Parathyroid adenoma (tissue), 2 donors: ENCODE measurements at regions not wholly inside any gene's neighbourhood (a gene's known extent, or its start where the extent isn't known, plus 50 kb on each side); places are given as distances from the start of the nearest gene placed in this dataset.

Source experiments
- H2AFZ ChIP-seq: fragments of 300-600 bp; sonication (generic); one replicate; pipeline ENCODE4 v1.7.0; 2017; ENCODE audit warnings: antibody characterized with exemption, mild to moderate bottlenecking
- H3K27ac ChIP-seq: fragments of 300-600 bp; sonication (generic); one replicate; pipeline ENCODE4 v1.7.0; 2017
- H3K27me3 ChIP-seq: fragments of 300-600 bp; sonication (generic); one replicate; pipeline ENCODE4 v1.7.0; 2017; ENCODE audit warnings: low read length; ENCODE audit not compliant: control insufficient read depth, insufficient read depth
- H3K36me3 ChIP-seq: fragments of 300-600 bp; sonication (generic); one replicate; pipeline ENCODE4 v1.7.0; 2017; ENCODE audit warnings: low read length; ENCODE audit not compliant: control insufficient read depth, insufficient read depth
- H3K4me1 ChIP-seq: fragments of 300-600 bp; sonication (generic); one replicate; pipeline ENCODE4 v1.7.0; 2017; ENCODE audit warnings: control low read depth
- H3K4me2 ChIP-seq: fragments of 300-600 bp; sonication (generic); one replicate; pipeline ENCODE4 v1.7.0; 2017; ENCODE audit warnings: low read length
- H3K4me3 ChIP-seq: fragments of 300-600 bp; sonication (generic); one replicate; pipeline ENCODE4 v1.7.0; 2017; ENCODE audit warnings: low read depth, low read length
- H3K79me2 ChIP-seq: fragments of 300-600 bp; sonication (generic); one replicate; pipeline ENCODE4 v1.7.0; 2017; ENCODE audit warnings: control low read depth
- H3K9ac ChIP-seq: fragments of 300-600 bp; sonication (generic); one replicate; pipeline ENCODE4 v1.7.0; 2017; ENCODE audit warnings: mild to moderate bottlenecking
- H3K9me3 ChIP-seq: fragments of 300-600 bp; sonication (generic); one replicate; pipeline ENCODE4 v1.7.0; 2017; ENCODE audit warnings: low read length; ENCODE audit not compliant: control insufficient read depth
- TF ChIP-seq, protein P1 (sequence below): fragments of 300-600 bp; sonication (generic); IDR thresholded peaks from one replicate; pipeline ENCODE4 v1.7.0; 2017; ENCODE audit warnings: antibody characterized with exemption, mild to moderate bottlenecking
- donor health status: primary hyperparathyroidism.

DNA sequence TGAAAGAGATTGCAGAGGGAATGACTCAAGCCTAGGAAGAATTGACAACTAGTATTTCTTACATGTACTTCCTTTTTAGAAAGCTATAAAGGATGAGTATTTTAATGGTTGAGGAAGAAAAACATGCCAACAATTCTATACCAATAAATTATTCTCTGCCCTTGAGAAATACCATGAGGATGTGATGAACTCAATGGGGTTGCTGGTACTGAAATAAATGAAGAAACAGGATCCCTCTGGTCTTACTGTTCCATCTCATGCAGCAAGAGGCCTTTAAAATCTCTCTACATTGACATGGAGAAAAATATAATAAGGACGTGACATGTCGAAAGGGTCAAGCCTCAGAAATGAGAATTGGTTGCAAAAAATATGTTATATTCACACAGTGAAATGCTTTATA lies 477.3 kb downstream of the GABRG2 start:
- TF ChIP-seq, protein P1, sequence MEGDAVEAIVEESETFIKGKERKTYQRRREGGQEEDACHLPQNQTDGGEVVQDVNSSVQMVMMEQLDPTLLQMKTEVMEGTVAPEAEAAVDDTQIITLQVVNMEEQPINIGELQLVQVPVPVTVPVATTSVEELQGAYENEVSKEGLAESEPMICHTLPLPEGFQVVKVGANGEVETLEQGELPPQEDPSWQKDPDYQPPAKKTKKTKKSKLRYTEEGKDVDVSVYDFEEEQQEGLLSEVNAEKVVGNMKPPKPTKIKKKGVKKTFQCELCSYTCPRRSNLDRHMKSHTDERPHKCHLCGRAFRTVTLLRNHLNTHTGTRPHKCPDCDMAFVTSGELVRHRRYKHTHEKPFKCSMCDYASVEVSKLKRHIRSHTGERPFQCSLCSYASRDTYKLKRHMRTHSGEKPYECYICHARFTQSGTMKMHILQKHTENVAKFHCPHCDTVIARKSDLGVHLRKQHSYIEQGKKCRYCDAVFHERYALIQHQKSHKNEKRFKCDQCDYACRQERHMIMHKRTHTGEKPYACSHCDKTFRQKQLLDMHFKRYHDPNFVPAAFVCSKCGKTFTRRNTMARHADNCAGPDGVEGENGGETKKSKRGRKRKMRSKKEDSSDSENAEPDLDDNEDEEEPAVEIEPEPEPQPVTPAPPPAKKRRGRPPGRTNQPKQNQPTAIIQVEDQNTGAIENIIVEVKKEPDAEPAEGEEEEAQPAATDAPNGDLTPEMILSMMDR = no peak
- no peaks in the 10 kb centered on the region for H3K79me2 ChIP-seq

DNA sequence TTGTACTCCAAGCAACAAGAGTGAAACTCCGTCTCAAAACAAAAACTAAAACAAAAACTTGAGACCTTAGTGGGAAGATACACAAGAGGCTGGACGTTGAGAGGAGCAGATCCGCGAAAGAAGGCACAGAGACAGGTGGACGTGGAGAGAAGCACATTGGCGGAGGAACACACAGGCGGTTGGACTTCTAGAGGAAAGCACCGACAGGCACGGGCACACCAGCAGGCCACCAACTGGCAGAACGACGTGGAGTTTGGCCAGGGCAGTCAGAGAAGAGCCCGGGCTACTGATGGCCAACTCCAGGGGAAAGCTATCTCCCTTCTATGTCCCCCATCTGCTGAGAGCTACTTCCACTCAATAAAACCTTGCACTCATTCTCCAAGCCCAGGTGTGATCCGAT lies 482.7 kb downstream of the GABRG2 start:
- Histone ChIP-seq H3K9ac (no peak overlapping the region), H3K79me2 (no peaks in the 10 kb centered on the region), H3K9me3 (no peaks in the 10 kb centered on the region), H3K4me1 (no peaks in the 10 kb centered on the region), H3K27ac (no peak overlapping the region), H3K4me3 (no peak overlapping the region), H3K36me3 (no peaks in the 10 kb centered on the region), H2AFZ (no peak overlapping the region), H3K4me2 (no peak overlapping the region), H3K27me3 (no peaks in the 10 kb centered on the region)
- TF ChIP-seq, protein P1 = no peak

More for the DNA sequence above, 477.3 kb downstream of the GABRG2 start:
- no peaks in the 10 kb centered on the region for H3K27me3 ChIP-seq
- no peak overlapping the region for H3K27ac ChIP-seq
- no peak overlapping the region for H2AFZ ChIP-seq
- no peaks in the 10 kb centered on the region for H3K4me1 ChIP-seq
- H3K4me3 ChIP-seq = no peak overlapping the region
- no peaks in the 10 kb centered on the region for H3K9me3 ChIP-seq
- no peaks in the 10 kb centered on the region for H3K36me3 ChIP-seq
- H3K4me2 ChIP-seq = no peak overlapping the region
- H3K9ac ChIP-seq = no peak overlapping the region

- H3K4me1 ChIP-seq = no peaks in the 10 kb centered on the region
- TF ChIP-seq, protein P1 = no peak
Measured at GRCh38 chr5:162558120-162558519, 490.5 kb downstream of the GABRG2 start.

DNA sequence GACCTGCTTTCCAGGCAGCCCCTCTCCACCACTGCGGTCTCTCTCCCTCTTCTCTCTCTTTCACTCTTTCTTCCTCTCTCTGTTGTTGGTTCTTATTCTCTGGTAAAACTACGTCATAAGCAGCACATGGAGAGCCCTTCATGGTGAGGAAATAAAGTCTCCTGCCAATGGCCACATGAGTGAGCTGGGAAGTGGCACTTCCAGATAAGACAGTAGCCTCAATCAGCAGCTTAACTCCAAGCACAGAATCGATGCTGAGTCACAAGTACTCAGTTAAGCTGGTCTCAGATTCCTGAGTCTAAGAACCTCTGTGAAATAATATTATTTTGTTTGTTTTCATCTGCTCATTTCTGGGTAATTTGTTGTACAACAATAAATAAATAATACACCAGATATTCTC lies 500.1 kb downstream of the GABRG2 start:
- Histone ChIP-seq H3K9me3 (no peaks in the 10 kb centered on the region), H3K27me3 (no peaks in the 10 kb centered on the region), H2AFZ (no peak overlapping the region), H3K4me3 (no peak overlapping the region), H3K4me2 (no peak overlapping the region), H3K9ac (no peak overlapping the region), H3K36me3 (no peaks in the 10 kb centered on the region), H3K79me2 (no peaks in the 10 kb centered on the region), H3K27ac (no peak overlapping the region), H3K4me1 (no peaks in the 10 kb centered on the region)
- TF ChIP-seq, protein P1 = no peak

More at GRCh38 chr5:162558120-162558519, 490.5 kb downstream of the GABRG2 start:
- Histone ChIP-seq H3K79me2 (no peaks in the 10 kb centered on the region), H3K27me3 (no peaks in the 10 kb centered on the region), H3K9me3 (no peaks in the 10 kb centered on the region), H3K27ac (no peak overlapping the region), H3K4me2 (no peak overlapping the region), H3K36me3 (no peaks in the 10 kb centered on the region), H3K4me3 (no peak overlapping the region), H2AFZ (no peak overlapping the region), H3K9ac (no peak overlapping the region)

GRCh38 chr5:162573758-162574157 lies 506.2 kb downstream of the GABRG2 start:
- H3K9ac ChIP-seq = no peak overlapping the region
- H3K4me1 ChIP-seq = no peaks in the 10 kb centered on the region
- H2AFZ ChIP-seq = no peak overlapping the region
- no peak overlapping the region for H3K4me3 ChIP-seq
- no peaks in the 10 kb centered on the region for H3K79me2 ChIP-seq
- no peak overlapping the region for H3K4me2 ChIP-seq
- no peak overlapping the region for H3K27ac ChIP-seq
- TF ChIP-seq, protein P1 = no peak
- H3K27me3 ChIP-seq = no peaks in the 10 kb centered on the region
- no peaks in the 10 kb centered on the region for H3K36me3 ChIP-seq
- H3K9me3 ChIP-seq = no peaks in the 10 kb centered on the region
